ENCODE measurements at regions not wholly inside any gene's neighbourhood (a gene's known extent, or its start where the extent isn't known, plus 50 kb on each side); places are given as distances from the start of the nearest gene placed in this dataset.

DNA sequence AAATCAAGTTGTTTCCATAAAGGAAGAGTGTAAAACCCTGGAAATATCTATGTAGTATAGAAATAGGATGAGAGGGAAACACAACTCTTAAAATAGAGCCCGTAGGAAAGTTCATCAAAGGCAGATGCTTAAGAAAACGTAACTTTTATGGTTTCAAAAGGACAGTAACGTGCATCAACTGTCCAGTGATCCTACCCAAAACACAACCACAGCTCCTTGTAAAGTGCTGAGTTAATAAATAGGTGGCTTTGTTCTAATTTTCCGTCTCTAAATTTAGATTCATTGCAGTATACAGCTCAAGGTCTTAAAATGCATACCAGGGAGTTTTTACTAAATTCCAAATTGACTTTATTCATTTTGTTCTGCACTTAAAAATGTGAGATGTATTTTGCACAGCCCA lies 282.1 kb upstream of the ID2 start:
- no peak for DNase-seq
- Histone ChIP-seq H3K9me3 (no peaks in the 10 kb centered on the region), H3K4me3 (no peak overlapping the region), H3K36me3 (ENCODE audit: low read depth) (no peaks in the 10 kb centered on the region), H3K4me1 (ENCODE audit: low read depth) (no peaks in the 10 kb centered on the region)
- ATAC-seq, result no peak
- intact Hi-C loops (cut with DNase I, micrococcal nuclease), result no loop called here
- TF ChIP-seq, protein P1, sequence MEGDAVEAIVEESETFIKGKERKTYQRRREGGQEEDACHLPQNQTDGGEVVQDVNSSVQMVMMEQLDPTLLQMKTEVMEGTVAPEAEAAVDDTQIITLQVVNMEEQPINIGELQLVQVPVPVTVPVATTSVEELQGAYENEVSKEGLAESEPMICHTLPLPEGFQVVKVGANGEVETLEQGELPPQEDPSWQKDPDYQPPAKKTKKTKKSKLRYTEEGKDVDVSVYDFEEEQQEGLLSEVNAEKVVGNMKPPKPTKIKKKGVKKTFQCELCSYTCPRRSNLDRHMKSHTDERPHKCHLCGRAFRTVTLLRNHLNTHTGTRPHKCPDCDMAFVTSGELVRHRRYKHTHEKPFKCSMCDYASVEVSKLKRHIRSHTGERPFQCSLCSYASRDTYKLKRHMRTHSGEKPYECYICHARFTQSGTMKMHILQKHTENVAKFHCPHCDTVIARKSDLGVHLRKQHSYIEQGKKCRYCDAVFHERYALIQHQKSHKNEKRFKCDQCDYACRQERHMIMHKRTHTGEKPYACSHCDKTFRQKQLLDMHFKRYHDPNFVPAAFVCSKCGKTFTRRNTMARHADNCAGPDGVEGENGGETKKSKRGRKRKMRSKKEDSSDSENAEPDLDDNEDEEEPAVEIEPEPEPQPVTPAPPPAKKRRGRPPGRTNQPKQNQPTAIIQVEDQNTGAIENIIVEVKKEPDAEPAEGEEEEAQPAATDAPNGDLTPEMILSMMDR (IDR thresholded peaks at IDR 0.05), result no peak

DNA sequence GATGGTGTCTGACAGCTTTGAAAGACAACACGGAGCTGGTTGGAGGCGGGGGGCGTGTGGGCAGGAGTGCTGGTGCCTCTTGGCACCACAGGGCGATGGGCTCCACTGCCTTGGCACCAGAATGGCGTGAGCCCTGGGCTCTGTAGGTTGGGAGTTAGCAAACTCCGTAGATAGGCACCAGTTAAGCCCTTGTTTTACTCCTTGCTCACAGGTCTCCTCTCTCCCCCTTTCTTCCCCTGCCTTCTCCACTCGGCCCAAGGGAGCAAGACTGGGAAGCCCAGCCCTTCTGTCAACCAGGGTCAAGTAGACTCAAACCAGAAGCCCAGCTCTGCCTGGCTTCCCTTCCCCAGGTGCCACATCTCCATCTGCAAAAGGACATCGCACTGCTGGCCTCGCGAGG lies 281.7 kb upstream of the ID2 start:
- intact Hi-C loops (cut with DNase I, micrococcal nuclease), result no loop called here
- H3K36me3 ChIP-seq (ENCODE audit: low read depth), result no peaks in the 10 kb centered on the region
- DNase-seq (no peak), ATAC-seq (no peak)
- TF ChIP-seq, protein P1 (IDR thresholded peaks at IDR 0.05), result no peak
- H3K4me3 ChIP-seq, result no peak overlapping the region
- H3K4me1 ChIP-seq (ENCODE audit: low read depth), result no peaks in the 10 kb centered on the region
- no peaks in the 10 kb centered on the region for H3K9me3 ChIP-seq

DNA sequence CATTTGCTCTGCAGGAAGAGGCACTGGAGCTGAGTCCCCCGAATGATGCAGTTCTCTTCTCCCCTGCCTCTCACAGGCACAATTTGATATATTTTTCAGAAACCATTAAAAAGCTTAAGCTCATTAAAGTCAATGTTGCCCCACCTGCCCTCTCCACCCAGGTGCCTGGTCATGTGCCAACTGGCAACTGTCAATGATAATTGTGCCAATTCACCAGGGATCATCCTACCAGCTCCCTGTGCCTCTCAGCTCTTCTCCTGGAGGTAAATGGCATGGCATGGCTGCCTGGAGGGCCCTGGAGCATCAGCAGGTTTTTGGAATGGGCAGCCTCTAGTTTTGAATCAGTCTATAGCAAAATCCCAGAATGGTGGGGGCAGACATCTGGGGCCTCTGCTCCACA lies 279.6 kb upstream of the ID2 start:
- Histone ChIP-seq H3K4me3 (no peak overlapping the region), H3K9me3 (no peaks in the 10 kb centered on the region), H3K4me1 (ENCODE audit: low read depth) (no peaks in the 10 kb centered on the region), H3K36me3 (ENCODE audit: low read depth) (no peaks in the 10 kb centered on the region)
- peak; percentile 27 for ATAC-seq
- intact Hi-C loops (cut with DNase I, micrococcal nuclease), result no loop called here
- TF ChIP-seq, protein P1 (IDR thresholded peaks at IDR 0.05), result no peak
- DNase-seq, result no peak

DNA sequence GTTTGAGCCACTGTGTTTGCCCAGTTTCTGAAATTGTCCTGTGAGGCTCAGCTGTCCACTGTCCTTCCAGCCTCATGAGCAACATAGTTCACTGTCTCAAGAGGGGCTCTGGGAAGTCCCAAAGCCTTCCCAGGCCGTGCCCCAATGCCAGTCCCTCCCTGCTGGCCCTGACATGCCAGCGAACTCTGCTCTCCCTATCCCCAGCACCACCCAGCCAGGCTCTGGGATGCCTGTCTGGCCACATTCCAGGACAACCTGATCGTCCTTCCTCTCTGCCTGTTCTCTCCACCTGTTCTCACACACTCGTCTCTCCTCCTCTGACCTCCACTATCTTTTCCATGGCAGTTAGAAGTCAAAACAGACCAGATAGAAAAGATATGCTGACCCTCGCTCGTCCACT lies 278.0 kb upstream of the ID2 start:
- H3K36me3 ChIP-seq (ENCODE audit: low read depth), result no peaks in the 10 kb centered on the region
- intact Hi-C loops (cut with DNase I, micrococcal nuclease), result no loop called here
- TF ChIP-seq, protein P1 (IDR thresholded peaks at IDR 0.05), result no peak
- no peak overlapping the region for H3K4me3 ChIP-seq
- DNase-seq (peak; percentile 61 to 74 (median 68)), ATAC-seq (peak; percentile 92)
- H3K4me1 ChIP-seq (ENCODE audit: low read depth), result no peaks in the 10 kb centered on the region
- H3K9me3 ChIP-seq, result no peaks in the 10 kb centered on the region

DNA sequence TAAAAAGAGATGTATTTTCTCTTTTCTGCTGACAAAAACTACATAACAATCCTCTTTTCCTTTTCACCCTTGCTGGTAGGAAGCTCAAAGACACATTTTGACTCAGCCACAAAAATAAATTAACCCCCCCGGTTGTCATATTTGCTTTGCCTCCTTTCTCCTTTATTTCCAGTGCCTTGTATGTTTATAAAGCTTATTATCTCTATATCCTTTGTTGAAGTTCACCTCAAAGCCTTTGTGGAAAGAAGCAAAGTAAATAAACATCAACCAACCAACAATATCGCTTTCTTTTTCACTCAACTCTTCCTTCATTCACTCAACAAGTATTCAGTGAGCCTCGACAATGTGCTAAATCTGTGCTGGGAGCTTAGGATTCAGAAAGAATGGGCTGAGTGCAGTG lies 276.5 kb upstream of the ID2 start:
- intact Hi-C loops (cut with DNase I, micrococcal nuclease), result no loop called here
- no peaks in the 10 kb centered on the region for H3K36me3 ChIP-seq (ENCODE audit: low read depth)
- TF ChIP-seq, protein P1 (IDR thresholded peaks at IDR 0.05), result no peak
- ATAC-seq (no peak), DNase-seq (no peak)
- no peaks in the 10 kb centered on the region for H3K9me3 ChIP-seq
- H3K4me3 ChIP-seq, result no peak overlapping the region
- H3K4me1 ChIP-seq (ENCODE audit: low read depth), result no peaks in the 10 kb centered on the region

DNA sequence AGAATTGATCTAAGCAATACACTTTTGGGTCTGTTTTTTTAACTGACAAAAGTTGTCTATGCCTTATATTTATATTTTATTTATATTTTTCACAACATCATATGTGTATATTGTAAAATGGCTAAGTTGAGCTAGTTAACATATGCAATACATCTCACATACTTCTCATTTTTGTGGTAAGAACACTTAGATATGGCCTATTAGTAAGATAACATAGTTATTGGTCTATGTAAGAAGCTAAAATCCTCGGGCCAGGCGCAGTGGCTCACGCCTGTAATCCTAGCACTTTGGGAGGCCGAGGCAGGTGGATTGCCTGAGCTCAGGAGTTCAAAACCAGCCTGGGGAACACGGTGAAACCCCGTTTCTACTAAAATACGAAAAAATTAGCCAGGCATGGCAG lies 275.6 kb upstream of the ID2 start:
- Histone ChIP-seq H3K4me3 (no peak overlapping the region), H3K4me1 (ENCODE audit: low read depth) (no peaks in the 10 kb centered on the region), H3K9me3 (no peaks in the 10 kb centered on the region), H3K36me3 (ENCODE audit: low read depth) (no peaks in the 10 kb centered on the region)
- DNase-seq (no peak), ATAC-seq (no peak)
- TF ChIP-seq, protein P1 (IDR thresholded peaks at IDR 0.05), result no peak
- intact Hi-C loops (cut with DNase I, micrococcal nuclease), result no loop called here

All from mucosa of descending colon (tissue), 3 donors.